GM10266 (cell line): ENCODE measurements at regions not wholly inside any gene's neighbourhood (a gene's known extent, or its start where the extent isn't known, plus 50 kb on each side); places are given as distances from the start of the nearest gene placed in this dataset.

Experiments used
- DNase-seq: peaks from one replicate; pipeline ENCODE4 v3.0.0; 2012; ENCODE audit errors: extremely low spot score
- TF ChIP-seq, protein P1 (sequence below): IDR thresholded peaks from 2 replicates; pipeline ENCODE4 v1.5.1; 2012; ENCODE audit warnings: mild to moderate bottlenecking, low read depth; ENCODE audit not compliant: control insufficient read depth, insufficient read depth; ENCODE audit errors: missing control alignments

GRCh38 chr13:22506096-22506691, 674.6 kb upstream of the SGCG start:
- no peak for DNase-seq

DNA sequence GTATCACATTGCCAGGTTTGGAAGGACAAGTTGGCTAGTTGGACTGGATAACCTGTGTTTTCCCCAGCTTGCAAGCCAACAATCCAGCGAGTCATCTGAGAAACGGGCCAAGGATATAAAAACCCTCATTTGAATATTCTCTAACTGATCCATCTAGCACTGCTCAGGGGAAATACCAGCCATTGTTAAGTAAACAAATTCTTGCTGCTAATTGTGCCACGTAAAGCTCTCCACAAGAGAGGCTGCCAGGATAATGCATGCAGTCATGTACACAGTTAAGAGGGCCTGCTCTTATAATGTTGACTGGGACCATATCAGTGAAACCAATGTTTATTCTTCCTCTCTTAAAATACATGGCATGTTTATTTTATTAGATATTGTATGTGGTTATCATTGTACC, 663.2 kb upstream of the SGCG start:
- no peak for DNase-seq

More at GRCh38 chr13:22506096-22506691, 674.6 kb upstream of the SGCG start:
- TF ChIP-seq, protein P1, sequence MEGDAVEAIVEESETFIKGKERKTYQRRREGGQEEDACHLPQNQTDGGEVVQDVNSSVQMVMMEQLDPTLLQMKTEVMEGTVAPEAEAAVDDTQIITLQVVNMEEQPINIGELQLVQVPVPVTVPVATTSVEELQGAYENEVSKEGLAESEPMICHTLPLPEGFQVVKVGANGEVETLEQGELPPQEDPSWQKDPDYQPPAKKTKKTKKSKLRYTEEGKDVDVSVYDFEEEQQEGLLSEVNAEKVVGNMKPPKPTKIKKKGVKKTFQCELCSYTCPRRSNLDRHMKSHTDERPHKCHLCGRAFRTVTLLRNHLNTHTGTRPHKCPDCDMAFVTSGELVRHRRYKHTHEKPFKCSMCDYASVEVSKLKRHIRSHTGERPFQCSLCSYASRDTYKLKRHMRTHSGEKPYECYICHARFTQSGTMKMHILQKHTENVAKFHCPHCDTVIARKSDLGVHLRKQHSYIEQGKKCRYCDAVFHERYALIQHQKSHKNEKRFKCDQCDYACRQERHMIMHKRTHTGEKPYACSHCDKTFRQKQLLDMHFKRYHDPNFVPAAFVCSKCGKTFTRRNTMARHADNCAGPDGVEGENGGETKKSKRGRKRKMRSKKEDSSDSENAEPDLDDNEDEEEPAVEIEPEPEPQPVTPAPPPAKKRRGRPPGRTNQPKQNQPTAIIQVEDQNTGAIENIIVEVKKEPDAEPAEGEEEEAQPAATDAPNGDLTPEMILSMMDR, result no peak

GRCh38 chr13:22536851-22537250, 643.9 kb upstream of the SGCG start:
- TF ChIP-seq, protein P1, result no peak
- no peak for DNase-seq

More for the DNA sequence above, 663.2 kb upstream of the SGCG start:
- TF ChIP-seq, protein P1, result no peak

DNA sequence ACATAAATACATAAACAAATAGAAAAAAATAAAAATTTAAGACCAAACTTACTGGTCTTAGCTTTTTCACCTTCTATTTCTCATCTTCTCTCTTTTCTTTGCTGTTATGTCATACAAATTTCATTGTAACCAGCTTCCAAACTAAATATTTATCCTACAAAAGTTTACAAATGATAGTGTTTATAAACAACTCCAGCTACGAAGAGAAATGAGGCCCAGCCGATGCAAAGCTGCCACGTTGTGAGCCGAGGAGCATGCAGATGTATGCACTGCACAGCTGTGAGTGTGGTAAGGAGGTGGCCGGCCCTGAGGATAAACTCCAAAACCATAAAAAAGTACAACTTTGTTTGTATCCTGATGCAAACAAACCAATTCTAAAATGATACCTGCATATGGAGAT, 642.4 kb upstream of the SGCG start:
- TF ChIP-seq, protein P1, result no peak
- DNase-seq, result no peak

GRCh38 chr13:22549126-22549525, 631.7 kb upstream of the SGCG start:
- no peak for DNase-seq

DNA sequence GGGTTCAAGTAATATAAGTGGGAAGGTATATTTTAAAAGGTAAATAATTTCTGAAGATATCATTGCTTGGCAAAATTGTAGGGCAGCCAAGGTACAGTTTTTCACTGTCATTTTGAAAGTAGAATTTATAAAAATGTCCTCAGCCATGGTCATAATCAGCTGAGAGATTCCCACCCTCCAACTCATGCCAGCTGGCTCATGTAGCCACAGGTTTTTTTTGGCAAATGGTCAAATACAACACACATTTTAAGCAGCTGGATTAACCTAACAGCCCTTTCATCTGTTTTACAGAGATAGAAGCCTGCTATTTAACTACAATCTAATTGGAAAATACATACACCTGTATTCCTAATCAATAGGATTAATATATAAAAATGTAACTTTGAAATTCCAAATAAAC, 619.2 kb upstream of the SGCG start:
- TF ChIP-seq, protein P1, result no peak
- no peak for DNase-seq

More at GRCh38 chr13:22549126-22549525, 631.7 kb upstream of the SGCG start:
- TF ChIP-seq, protein P1, result no peak

DNA sequence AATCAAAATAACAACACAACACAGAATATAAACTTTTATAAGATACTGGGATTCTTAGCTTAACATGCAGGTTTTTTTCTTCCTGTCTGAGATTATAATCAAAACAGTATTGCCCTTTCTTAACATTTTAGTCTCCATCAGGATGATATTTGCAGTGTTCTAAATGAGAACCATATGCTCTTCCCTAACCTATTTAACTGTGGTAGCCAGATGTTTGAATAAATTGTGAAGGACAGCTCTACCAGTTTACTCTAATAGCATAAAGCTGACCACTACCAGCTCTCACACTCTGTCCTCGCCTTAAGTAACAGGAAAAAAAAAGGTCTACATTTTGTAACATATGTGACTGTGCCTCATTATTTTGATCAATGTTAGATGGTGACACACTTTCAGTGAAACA, 618.7 kb upstream of the SGCG start:
- no peak for DNase-seq
- TF ChIP-seq, protein P1, result no peak
